ENCODE measurements at regions not wholly inside any gene's neighbourhood (a gene's known extent, or its start where the extent isn't known, plus 50 kb on each side); places are given as distances from the start of the nearest gene placed in this dataset.

DNA sequence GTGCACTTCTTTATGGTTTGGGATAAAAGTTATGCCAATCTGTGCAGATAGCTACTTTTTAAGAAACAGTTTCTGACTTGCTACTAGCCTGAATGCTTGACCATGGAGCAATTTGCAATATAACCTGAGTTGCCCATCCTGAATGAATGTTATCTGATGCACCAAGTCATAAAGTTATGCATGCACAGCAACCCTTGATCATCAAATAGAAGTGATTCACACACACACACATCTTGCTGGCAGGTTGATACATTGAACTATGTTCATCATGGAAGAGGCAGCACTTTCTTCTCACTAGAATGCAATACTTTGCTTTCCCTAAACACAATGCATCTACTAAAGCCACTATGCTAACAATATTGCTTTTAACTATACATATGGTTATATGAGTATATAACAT is 311.5 kb downstream of the RFC3 start:
- no peak for DNase-seq

DNA sequence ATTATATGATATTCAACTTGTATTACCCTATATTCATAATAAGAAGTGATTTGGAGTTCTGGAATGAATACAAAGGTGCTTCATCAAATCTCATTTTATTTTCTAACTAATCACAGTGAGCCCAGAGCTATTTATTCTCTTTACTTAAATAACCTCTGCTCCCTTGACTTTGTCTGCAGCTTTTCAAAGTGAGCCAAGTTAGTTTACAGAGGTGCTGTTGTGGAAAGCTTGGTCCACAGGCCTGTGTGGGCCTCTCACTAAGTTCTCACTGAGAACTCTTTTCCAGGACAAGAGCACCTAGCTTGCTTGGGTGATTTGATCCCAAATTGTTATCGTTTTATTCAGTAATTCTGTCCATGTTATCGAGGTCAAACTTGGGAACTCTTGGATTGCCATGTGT is 319.3 kb downstream of the RFC3 start:
- no peak for DNase-seq

DNA sequence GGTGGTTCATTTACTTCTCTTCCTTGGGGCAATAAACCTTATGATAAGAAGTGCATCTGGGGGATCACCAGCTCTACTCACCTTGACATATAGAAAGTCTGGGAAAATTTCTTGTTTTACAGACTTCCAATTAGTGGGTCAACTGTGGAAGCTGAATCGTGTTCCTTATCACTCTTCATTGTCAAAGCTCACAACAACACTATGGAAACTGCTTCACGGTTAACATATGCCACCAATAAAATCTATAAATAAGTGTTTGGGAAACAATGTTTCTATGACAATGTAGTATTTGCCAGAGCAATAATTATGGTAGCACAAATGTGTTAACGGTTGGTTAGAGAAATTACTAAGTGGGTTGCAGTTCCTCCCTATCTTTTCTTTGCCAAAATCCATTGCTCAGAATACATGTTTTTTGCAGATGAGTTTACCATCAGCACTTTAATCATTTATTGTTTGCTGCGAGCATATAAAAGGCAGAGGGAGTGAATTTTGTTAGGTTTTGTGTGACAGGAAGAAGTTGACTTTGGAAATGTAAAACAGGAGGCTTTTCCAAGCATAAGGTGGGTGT is 321.8 kb downstream of the RFC3 start:
- no peak for DNase-seq

DNA sequence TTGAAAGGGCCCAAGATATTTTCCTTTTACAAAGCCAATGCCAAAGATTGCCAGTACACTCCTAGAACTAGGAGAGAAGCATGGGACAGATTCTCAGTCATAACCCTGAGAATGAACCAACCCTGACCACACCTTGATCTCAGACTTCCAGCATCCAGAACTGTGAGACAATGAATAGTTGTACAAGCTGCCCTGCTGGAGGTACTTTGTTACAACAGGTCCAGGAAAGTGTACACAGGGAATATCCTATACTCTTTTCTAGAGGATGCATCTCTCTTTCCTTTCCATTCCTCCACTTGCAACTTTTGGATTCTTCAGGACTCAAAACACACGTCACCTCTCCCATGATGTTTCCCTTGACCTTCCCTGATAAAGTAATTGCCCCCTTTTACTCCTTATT is 325.7 kb downstream of the RFC3 start:
- DNase-seq: no peak

DNA sequence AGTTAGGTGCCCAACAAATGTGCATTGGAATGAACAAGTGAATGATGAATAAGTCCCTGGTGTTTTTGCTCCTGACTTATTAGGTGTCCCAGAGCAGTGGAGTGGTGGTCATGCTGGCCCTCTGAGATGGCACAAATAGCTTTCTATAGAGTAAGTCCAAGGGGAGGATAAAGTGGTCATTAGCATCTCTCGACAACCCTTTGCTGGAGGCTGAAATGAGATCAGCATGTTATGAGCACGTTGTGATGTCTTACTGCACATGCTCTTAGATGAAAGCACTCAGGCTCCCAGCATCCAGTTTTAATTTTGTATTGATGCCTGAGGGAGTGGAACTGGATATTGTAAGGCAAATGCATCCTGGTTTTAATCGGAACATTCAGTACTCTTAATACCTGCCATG is 326.2 kb downstream of the RFC3 start:
- DNase-seq: no peak

DNA sequence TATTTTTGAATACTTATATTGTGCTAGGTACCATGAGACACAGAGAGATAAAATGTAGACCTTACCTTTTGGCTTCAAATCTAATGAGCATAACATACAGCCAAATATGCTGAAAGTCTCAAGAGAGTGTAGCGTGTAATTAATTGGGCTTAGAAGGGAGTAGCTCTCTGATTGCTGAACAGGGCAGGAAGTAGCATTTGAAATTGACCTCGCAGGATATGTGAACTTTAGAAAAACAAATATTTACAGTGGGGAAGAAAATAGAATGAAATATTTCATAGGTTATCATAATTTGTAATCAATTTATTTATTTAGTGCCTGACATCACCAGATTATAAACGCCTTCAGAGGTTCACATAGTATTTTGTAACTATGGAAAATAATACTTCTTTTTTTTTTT is 327.1 kb downstream of the RFC3 start:
- DNase-seq: no peak

DNA sequence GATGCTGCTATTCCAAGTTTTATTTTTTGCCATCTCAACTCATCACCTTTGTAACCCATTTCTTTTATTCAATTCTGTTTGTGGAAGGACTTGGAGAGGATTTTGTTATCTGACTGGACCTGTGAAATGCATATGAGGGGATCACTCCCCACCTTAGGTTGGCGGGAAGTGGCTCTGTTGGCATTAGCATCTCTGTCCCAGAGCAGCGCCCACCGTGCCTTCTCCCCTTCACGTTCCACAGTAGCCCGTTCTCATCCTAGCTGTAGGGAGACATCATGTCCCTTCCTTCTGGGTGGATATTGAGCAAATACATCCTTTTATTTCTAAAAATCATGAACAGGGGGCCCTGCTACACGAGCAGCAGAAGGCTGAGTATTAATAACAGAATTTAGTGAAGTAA is 330.4 kb downstream of the RFC3 start:
- no peak for DNase-seq

DNA sequence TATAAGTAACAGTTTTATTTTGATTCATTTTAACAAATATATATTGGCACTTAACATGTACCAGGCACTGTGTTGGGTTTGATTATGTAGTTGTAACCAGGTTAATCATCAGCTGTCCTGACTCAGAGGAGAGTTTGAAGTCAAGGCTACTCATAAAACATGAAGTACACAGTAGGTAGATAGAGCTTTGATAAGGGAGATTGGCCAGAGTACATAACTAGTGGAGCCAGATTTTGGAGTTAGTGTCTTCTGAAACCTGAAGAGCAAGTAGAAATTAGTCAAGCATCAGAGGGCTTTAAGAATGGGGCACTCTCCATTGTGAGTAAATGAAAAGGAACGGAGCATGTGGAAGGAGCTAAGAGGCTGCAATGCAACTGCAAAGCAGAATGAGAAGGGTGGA is 333.9 kb downstream of the RFC3 start:
- DNase-seq: no peak

DNA sequence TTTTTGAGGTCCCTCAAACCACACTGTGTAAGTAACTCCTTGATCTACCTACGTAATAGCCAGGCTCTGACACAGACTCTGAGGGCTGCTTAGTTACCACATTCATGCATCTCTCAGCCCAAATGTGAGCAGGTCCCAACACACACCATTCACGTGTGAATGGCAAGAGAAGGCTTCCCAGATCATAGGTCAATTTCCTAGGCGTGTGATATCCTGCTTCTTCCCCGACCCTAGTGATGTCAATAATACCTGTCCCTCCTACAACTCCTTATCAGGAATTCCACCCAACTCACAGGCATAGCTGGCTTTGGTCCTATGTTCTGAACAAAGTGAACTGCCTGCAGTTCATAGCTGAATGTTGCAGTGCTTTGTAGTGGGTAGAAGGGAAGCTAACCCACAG is 334.5 kb downstream of the RFC3 start:
- no peak for DNase-seq

DNA sequence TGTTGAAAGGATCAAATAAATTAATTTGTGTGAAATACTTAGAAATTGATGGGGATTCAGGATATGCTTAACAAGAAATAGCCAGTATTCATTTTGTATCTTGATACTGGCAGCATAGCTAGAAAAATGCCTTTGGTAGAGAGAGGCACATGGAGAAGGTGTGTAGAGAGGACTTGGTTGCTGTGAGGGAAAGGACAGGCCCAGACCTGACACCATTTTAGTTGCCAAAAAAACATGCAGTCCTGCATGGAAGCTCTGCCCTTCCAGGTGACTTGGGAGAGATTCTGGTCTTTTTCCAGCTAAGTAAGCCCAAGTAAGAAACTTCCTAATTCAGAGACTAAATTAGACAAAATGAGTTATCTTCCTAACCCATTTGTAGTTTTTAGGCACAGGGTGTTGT is 335.0 kb downstream of the RFC3 start:
- DNase-seq: no peak

DNA sequence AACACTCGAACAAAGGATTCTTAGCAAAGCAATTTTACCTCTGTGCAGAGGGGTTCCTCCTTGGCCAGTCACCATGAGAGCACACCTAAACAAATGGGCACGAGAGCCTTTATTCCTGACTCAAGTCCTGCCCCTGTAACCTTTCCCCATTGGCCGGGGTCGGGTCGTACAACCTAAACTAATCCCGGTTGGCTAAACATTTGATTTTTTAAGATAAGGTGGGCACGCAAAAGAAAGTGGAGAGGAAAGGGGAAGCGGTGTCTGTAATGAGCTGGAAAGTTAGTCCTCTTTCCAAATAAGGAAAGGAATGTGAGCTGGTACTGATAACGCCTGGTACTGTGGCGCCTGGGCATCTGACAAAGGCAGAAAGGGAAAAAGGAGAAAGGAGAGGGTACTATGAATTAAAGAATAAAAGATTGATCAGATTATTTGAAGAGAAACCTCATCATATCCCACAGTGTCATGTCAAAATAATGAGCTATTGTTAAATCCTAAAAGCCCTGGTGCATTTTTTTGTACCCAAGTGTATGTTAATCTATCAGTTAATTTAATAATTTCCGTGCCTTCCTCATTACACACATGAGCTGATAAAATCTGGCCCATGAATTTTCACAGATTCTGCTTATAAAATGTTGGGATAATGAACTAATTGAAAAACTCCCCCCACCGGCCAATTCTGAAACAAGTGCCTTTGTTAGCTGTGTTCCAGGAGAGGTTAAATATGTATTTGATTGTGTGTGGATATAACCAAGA is 335.7 kb downstream of the RFC3 start:
- no peak for DNase-seq

DNA sequence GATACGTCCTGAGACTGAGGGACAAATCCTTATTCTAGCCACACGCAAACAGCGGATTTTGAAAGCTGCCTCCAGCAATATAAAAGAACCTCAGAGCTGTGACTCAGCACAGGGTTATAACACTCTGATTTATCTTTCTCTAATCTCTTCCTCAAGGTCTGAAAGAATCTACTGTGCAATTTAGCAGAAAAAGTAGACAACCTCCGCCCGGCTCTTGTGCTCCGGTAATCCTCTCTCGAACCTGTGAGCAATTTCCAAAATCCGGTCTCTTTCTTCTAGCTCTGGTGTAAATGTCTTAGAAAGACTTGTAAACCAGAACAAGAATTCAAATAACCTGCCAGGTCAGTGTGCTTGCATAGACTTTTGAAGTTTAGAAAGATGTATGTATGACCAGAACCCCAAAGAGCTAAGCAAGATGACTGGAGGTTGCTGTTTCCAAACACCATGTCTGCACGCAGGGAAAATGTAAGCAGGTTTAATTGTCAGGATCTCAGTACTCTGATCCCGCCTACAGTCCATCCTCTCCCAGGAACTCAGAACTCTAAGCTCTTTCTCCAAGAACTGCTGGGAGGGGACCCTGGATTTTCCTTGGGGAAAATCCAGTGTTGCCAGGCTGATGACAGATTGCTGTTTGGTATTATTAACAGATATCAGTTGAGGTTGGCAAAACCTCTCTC is 338.1 kb downstream of the RFC3 start:
- no peak for DNase-seq

DNA sequence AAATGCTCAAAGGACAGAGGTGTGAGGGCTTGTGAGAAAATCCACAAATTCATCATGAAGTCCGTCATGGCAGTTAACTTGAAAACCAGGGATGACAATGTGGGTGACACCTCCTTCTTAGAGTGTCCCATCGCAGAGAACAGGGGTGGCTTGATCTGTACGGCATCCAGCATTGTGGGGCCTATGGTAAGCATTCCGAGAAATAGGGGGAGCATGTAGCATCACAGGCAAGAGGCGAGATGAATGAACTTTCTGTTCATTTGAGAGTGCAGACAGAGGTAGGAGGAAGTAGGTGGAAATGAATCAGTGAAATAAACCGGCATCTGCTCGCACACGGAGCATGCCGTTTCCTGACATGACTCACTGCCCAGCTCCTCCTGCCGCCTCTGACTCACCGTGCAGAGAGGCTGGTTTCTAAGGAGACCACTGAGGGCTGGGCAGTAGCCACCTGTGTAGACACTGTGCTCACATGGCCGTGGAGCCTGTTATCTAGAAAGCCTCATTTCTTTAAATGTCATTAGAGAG is 339.0 kb downstream of the RFC3 start:
- peak; percentile 65 for DNase-seq

DNA sequence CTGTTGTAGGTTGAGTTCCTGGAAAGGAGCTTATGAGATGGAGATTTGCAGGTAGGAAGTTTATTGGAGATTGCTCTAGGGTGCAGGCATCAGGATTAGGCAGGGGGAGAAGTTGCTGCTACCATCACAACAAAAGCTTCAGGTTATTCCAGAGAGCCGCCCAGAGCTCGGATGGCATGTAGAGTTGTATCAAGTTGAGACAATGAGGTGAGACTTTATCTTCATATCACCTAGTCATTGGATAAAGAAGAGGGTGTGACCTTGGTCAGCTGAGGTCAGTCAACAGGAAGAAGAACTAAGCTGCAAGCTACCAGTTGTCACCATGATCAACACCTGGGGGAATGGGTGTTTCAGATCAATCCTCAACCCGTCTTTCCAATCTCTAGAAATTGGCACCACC is 342.0 kb downstream of the RFC3 start:
- DNase-seq: no peak

DNA sequence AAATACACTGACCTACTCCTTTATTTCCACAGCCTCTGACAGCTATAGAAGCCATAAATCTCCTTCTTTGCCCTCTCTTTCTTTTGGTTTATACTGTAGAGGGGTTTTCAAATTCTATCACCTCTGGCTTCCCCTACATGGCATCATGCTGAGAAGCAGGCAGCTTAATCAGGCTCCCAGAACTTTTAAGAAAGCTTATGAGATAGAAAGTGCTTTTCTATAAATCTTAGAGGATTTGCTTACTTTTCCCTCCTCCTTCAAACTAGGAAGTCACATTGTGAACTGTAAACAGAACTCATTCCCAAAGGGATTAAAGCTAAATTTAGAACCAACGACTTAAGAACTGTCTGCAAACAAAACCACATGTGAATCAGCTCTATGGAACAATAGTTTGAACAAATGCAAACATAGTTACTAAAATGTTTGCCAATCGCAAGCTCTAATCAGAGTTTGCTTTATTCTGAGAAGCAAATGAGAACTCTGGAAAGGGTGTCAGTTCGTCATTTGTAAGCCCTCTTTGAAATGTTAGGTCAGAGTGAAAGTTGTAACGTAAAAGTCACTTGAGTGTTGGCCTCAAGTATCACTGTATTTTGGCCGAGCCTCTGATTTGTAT is 344.1 kb downstream of the RFC3 start:
- DNase-seq: no peak

DNA sequence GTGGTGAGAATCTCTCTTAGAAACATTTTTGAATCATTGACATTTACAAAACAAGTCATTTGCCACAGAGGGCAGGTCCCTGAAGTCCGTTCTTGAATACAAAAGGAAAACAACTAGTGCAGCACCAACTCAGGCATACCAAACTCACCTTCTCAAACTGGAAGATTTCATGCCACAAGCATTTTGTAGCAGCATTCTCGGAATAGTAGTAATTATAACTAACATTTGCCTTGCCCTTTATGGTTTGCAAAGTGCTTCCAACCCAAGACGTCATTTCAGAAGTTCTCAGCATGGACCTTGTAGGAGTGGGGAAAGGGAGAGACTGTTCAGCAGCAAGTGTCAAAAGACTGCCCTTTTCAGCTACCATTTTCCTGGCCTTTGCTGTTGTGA is 344.6 kb downstream of the RFC3 start:
- no peak for DNase-seq

DNA sequence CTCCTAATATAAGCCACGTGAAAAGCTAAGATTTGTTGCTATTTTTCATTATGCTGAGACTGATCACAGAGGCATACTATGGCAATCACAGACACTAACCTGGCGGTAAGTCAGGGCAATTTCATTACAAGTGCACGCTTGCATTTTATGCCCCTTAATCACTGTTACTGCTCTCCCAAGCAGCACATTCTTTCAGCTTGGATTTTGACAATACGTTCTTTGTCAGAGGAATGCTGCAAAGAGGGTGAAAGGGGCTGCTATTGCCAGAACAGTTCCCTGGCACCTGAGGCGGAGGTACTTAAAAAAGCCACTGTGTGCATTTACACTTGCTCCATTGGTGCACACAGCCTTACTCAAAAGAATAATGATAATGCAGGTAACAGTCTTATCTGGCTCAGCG is 346.6 kb downstream of the RFC3 start:
- no peak for DNase-seq

DNA sequence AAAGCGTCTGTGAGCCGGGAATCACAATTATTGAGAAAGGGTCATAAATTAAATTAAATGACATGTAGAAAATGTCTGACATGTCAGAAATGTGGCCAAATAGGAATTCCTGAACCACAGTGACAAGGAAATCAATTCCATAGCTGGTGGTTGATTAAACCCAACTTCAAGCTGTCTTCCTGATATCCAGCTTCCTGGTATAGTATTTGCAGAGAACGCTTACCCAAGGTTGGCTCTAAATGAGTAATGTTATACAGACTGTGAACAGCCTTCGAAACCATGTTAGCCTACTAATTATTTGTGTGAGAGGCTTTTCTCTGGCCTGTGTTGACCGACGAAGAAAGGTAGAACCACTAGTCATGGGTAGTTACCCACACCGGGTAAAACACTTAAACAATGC is 347.2 kb downstream of the RFC3 start:
- DNase-seq: no peak

DNA sequence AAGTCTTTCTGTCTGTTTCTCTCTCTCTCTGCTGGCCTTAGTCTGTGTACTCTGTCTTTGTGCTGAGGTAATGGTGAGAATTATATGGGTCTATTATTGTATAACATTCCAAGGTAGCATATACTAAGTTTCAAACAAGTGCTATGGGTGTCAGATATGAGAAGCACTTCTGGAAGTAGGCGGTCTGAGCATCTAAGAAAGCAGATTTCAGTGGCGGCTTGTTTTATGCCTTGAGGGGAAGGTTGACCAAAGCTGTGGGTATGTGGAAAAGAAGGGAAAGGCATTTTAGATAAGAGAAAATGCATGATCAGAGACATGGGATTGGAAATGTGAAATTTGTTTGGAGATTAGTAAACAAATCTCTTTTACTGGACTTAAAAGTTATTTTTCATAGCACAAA is 348.5 kb downstream of the RFC3 start:
- no peak for DNase-seq

DNA sequence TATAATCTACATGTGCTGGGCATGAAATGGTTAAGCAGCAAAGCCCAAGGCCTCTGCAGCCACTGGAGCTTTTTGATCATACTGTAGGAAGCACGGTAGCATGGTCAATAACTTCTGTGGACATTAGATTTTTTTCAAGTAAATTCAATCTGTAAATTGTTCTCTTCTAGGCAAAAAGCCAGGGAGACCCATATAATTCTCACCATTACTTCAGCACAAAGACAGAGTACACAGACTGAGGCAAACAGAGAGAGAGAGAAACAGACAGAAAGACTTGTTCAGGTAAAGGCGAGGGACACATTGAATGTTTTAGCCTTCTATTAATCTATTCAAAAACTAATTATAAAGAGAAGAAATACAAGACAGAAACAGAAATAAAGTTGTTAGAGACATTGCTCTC is 349.4 kb downstream of the RFC3 start:
- no peak for DNase-seq

DNA sequence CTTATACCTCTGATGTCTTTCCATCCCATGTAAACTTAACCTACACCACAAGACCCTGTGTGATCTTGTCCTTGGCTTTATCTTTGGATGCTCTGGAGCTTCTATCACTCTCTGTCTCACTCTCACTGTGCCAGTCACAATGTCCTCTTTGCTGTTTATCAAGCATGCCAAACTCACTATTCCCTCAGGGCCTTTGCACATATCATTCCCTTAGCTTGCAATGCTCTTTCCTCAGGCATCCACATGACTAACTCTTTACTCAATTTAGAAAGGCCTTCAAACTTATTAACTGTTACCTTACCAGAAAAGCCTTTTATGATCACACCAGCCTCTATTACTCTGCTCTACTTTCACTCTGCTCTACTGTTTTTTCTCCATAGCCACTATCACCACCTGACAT is 354.1 kb downstream of the RFC3 start:
- no peak for DNase-seq

DNA sequence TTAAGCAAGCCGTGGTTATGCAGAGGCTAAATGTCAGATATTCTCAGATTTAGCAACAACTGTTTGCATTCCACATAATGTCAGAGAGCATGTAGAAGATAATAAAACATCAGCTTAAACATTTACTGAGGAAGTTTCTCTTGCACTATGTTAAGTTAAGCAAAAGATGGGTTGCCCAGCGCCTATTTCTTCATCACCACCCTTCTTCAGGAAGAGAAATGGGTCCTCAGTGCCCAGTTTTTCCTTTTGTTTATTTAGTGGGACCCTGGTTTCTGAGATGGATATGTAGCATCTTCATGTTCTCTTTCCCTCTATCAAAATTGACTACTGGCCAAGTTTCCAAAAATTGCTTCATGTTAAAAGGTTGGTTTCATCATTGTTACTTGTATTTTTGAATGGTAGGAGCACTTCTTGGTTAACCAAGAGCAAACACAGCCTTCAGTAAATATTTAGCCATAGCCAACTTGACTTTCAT is 356.8 kb downstream of the RFC3 start:
- no peak for DNase-seq

DNA sequence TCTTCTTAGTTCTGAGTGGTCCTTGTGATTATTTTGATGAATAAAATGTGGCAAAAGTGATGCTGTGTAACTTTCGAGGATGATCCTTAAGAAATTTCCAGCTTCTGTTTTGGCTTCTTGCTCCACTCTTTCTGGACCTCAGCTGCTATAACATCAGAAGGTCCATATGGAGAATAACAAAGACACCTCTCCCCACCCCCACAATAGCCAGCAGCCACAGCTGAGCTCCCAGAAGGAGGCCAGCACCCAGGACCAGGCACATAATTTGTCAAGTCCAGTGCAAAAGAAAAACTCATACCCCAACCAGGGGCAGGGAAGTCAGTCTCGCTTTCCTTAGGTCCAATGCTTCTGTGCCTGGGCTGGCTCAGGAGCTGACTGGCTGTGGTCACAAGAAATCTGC is 357.6 kb downstream of the RFC3 start:
- no peak for DNase-seq

DNA sequence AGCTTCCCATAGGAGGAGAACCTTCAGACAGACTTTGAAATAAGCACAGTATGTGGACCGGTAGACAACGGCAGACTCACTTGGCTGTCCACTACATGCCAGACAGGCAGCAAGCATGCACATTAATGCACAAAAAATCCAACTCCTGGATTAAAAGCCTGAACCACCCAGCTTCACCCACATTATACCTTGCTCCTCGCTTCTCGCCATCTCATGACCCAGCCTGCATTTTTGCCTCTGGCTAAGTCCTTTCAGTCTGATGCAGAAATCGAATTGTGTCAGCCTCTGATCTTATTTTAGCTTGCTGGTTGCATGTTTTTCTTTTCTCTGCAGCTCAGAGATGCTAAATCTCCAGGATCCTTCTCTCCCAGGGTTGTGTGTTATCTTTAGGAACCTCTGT is 358.7 kb downstream of the RFC3 start:
- DNase-seq: no peak
